ENCODE measurements at regions not wholly inside any gene's neighbourhood (a gene's known extent, or its start where the extent isn't known, plus 50 kb on each side); places are given as distances from the start of the nearest gene placed in this dataset.
"Not testable (repeated sequence)": the region's sequence is repeated elsewhere in the genome, so short reads cannot be mapped to it uniquely, and the experiment has no call there.

DNA sequence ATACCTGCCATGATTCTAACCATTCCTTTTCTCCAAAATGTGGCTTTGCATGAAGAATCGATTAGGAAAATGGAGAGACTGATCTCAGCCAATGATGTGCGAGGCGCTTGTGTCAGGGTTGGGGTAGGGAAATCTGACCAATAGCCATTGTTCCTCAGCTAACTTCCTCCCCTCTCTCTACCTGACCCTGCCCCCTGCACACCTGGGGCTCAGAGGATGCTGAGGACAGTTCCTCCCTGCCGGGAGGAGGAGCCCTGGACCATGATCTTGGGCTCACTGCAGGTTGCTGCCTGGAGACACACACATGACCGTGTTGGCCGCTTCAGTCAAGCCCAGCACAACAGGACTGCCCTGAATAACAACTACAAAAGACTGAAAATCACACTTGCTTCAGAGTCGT is 119.8 kb upstream of the SFSWAP start:
- DNase-seq: no peak

DNA sequence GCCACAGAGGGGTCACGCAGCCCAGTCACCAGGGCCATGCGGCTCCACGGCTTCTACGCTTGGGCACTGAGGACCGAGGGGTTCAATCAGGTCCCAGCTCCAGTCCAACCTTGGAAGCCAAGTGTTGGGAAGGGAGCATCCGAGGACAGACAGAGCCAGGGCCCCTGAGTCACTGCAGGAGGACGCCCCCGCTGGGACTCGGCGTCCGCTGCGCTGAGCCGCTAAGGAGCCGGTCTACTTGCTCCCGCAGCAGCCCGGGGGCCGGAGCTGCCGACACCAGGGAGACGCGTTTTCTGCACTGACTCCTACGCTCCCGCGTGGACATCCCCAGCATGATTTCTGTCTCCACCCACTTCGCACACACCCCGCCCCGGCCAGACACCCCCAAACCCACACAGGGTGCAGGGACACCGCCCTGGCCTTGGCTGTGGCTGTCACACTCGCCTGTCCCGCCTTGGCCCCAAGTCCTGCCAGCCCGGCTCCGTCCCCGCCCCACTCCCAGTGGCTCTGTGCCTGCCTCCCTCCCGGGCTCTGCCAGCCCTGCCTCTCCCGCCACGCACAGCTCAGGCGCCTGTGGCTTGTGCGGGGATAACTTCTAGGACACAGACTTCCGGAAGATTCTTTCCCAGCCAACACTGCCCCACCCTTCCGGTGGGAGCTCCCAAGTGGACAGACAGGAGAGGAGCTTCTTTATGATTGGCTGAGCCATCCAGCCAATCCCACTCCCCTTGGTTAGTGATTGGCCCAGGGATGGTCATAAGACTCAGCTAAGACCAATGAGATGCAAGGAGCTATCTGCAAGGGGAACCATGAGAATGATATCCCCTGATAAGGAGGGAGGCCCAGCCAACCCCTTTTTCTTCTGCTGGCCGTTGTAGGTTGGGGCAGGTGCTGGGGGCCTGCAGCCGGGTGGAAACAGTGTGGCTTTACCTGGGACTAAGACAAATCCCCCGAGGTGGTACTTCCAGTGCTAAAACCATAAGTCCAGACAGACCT is 118.9 kb upstream of the SFSWAP start:
- no peak for DNase-seq

DNA sequence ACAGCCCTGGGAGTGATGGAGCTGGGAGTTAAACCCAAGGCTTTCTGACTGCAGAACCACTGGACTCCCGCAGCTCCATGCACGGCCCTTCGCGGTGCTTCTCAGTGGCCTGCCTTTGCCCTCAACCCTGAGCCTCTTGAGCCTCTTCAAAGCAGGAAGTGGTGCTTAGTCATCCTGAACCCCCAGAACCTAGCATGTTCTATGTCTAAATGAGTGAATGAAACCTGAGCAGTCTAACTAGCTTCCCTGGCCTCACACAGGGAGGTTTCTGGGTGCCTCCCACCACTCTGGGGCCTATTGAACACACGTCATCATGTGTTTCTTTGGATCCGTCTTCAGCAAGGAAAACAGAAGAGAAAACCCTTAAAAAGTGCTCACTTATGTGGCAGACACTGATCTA is 117.9 kb upstream of the SFSWAP start:
- DNase-seq: no peak

DNA sequence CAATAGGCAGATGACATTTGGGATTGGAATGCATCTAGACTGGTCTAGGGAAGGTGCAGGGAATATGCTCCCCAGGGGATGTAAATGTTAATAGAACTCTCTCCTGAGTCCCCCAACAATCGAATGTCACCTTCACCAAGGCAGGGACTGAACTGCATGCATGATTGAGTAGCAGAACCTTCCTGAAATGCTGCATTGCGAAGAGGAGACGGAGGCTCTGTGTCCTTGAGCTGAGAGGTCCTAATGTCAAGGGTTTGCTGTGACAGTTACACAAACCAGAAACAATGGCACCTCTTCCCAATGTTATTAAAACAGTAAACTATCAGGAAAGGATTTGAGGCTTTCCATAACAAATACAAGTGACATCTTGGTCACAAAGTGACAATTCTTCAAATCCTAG is 117.5 kb upstream of the SFSWAP start:
- no peak for DNase-seq

DNA sequence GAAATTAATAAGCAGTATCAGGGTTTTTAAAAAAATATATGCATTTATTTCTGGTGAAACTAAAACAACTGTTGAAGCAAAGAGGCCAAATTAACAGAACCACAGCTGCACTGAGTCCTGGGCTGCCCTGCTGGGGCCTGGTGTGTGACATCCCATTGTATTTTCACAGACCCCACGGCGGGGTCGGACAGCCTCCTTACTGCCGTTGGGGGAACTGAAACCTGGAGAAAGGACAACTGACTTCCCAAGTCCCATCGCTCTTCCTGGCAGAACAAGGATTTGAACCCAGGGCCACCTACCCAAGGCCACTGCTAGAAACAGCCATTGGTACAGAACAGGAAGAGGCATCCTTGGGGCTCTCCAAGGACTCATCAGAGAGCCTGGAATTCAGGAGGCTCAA is 114.8 kb upstream of the SFSWAP start:
- no peak for DNase-seq

DNA sequence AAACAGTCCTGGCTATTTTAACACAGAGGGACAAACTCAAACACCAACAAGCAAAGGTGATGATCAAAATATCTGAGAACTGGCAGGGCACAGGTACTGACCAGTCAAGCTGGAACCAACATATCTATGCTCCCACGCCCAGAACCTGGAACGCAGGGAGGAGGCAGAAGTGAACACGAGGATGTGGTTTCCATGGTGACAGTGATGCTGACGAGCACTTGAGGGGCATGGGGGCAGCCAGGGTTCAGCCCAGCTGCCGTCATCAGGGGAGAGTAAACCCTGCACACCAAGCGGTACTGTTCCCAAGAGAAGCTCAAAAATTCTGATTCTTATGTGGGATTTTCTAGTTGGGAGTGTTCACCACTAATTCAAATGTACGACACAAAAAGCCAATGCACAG is 113.6 kb upstream of the SFSWAP start:
- no peak for DNase-seq

DNA sequence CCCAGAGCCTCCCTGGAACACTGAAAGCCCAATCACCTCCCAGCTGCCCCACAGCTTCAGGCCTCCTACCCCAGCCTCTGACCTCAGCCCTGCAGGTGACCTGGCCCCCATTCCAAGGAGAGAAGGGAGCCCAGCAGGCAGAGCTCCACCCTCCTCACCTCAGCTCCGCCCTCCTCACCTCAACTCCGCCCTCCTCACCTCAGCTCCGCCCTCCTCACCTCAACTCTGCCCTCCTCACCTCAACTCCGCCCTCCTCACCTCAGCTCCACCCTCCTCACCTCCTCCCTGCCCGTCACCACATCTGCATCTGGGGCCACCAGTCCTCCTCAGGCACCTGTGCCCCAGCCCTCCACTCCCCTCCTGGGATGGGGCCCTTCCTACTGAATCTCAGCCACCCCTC is 112.2 kb upstream of the SFSWAP start:
- DNase-seq: no peak

DNA sequence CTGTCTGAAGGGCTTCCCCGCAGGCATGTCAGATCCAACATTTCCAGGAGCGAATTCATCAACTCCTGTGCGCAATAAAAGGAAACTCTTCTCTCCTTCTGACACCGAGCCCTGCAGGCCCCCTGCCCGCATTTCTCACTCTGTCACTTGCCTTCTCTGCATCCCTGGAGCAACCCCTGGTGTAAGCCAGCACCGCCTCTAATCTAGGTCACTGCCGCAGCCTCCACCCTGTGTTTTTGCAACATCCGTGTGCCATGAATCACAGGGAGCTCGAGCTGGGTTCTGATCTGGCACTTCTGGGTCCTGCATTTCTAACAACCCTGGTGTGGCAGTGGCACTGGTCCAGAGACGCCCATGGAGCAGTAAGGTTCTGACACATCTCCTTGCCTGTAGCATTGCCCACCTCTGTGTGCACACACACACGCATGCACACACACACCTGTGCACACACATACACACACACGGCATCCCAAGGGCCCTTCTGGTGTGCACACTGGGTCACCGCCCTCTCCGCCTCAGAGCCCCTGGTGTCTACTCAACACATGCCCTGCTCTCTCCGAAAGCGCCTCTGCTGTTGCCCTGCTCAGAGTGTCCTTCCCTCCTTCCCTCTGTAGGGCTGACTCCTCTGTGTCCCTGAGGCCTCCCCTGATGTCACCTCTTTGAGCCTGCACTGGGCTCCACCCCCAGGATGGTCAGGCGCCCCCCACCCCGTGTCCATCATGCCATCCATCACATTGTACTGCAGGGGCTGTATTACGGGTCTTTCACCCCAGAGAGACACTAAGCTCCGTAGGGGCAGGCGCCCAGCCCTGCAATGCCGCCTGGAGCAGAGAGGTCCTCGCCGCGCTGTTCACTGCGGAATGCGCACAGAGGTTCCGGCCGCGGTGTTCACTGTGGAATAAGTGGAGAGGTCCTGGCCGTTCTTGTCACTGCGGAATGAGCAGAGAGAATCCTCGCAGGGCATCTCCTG is 111.4 kb upstream of the SFSWAP start:
- no peak for DNase-seq

DNA sequence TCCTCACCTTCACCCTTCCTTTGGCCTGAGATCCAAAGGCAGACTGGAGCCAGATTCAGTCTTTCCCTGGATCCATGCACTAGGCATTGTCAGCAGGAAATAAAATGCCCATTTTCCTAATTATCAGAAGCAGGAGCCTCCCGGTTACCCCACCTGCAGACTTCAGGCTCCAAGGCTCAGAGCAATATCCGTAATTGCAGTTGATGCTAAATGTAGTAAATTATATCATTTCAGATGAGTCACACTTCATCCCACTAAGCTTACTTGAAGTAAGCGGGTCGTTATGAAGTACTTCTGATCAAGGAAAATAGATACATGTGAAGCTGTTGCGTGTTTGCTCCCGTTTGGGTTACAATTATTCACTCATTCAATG is 110.7 kb upstream of the SFSWAP start:
- no peak for DNase-seq

DNA sequence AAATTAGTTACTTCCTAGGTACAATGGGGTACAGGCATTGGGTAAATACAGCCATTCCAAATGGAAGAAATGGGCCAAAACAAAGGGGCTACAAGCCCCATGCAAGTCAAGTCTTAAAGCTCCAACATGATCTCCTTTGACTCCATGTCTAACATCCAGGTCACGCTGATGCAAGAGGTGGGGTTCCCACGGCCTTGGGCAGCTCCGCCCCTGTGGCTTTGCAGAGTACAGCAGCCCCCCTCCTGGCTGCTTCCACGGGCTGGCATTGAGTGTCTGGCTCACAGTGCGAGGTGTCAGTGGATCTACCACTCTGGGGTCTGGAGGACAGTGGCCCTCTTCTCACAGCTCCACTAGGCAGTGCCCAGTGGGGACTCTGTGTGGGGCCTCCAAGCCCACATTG is 109.4 kb upstream of the SFSWAP start:
- not testable (repeated sequence) for DNase-seq

DNA sequence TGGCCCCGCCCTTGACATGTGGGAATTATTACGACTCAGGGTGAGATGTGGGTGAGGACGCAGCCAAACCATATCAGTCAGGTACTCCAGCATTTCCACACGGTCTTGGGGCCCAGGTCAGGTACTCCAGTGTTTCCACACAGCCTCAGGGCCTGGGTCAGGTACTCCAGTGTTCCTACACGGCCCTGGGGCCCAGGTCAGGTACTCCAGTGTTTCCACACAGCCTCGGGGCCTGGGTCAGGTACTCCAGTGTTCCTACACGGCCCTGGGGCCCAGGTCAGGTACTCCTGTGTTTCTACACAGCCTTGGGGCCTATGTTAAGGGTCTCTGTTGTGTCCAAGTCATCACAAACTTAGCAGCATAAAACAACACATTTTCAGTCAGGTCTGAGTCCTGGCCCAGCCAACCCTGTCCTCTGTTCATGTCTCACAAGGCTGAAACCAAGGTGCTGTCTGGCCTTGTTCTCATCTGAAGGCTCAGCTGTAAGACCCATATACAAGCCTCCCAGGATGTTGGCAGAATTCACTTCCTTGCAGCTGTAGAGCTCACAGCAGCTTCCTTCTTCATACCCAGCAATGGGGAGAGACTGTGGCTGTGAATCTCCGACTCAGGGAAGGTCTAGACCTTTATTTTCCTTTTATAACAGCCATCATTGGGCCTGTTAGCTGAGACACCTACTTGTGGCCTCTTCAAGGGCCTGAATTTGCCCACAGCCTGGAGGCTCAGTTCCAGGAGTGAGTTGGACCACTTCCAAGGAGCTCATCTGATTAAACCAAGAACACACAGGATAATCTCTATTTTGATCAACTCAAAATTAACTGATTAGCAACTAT is 107.6 kb upstream of the SFSWAP start:
- no peak for DNase-seq

DNA sequence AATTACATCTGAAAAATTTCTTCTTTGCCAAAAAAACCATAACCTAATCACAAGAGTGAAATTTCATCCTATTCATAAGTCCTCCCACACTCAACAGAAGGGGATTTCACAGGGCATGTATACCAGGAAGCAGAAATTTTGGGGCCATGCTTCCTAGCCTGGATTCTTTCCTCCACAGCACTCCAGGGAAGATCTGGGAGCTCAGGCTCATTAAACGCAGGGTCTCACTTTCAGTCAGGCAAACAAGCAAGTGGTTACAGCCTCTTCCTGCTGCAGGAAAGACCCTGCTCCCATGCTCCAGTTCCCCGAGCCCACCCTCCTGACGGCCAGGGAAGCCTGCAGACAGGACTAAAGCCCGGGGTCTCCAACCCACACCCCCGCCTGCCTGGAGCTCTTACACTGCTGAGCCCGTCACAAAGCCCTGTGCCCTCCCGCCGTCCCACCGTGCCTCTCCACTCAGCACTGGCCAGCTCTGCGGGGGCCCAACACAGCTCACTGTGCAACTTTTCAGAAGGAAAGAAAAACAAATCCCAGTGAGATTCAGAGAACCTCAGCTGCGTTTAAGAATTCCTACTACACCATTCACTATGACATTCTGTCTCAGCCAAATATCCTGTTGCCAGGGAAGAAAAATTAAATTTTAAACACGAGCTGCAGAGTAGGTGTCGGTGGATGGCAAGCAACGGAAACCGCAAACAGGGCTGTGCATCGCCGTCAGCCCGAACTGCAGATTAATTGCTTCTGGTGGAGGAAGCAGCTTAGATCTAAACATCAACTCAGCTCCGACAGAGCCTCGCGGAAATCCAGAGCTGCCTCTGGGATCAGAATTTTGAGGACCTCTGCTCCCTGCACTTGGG is 106.7 kb upstream of the SFSWAP start:
- DNase-seq: peak in 3 of 56 donors; percentile 19 to 29 (median 20)

DNA sequence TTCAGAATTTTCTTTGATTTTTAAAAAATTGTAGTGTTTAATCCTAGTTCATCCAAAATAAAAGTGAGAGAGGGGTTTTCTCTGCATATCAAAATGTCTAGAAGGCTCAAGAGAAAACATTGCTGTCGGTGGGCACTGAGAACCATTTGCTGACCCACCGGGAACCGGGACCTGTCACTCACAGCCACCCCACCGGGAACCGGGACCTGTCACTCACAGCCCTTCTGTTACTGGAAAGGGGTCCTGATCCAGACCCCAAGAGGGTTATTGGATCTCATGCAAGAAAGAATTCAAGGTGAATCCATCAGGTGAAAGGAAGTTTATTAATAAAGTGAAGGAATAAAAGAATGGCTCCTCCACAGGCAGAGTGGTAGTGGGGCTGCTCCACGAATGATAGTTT is 106.0 kb upstream of the SFSWAP start:
- no peak for DNase-seq

DNA sequence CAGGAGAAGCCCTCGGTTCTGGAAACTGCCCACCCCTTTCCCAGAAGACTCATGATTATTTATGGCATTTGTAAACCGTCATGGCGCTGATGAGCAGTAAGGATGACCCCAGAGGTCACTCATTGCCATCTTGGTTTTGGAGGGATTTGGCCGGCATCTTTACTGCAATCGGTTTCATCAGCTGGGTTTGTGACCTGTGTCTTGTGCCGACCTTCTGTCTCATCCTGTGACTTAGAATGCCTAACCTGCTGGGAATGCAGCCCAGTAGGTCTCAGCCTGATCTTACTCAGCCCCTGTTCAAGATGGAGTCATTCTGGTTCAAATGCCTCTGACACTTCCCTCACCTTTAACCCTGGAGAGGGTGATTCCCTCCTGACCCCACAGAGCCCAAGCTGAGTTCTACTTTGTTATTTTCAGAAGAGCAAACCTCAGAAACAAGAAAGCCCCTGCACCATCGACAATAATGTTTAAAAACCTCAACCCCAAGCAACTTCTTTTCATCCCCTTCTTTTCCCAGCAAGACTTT is 105.5 kb upstream of the SFSWAP start:
- DNase-seq: no peak

DNA sequence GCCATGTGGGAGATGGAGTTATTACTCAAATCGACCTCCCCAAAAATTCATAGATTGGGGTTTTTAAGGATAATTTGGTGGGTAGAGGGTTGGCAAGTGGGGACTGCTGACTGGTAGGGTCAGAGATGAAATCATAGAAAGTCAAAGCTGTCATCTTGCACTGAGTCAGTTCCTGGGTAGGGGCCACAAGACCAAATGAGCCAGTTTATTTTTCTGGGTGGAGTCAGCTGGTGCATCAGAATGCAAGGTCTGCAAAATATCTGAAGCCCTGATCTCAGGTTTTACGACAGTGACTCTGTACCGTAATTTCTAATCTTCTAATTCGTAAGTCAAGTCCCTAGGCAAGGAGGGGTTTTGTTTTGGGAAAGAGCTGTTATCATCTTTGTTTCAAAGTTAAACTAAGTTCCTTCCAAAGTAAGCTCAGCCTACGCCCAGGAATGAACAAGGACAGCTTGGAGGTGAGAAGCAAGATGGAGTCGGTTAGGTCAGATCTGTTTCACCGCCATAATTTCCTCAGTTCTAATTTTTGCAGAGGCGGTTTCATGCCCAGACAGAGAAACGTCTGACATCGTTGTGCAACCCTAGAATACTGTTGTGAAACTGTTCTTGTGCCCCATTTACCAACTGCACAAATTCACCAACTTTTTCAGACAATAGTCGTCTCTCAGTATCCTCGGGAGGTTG is 104.5 kb upstream of the SFSWAP start:
- no peak for DNase-seq

DNA sequence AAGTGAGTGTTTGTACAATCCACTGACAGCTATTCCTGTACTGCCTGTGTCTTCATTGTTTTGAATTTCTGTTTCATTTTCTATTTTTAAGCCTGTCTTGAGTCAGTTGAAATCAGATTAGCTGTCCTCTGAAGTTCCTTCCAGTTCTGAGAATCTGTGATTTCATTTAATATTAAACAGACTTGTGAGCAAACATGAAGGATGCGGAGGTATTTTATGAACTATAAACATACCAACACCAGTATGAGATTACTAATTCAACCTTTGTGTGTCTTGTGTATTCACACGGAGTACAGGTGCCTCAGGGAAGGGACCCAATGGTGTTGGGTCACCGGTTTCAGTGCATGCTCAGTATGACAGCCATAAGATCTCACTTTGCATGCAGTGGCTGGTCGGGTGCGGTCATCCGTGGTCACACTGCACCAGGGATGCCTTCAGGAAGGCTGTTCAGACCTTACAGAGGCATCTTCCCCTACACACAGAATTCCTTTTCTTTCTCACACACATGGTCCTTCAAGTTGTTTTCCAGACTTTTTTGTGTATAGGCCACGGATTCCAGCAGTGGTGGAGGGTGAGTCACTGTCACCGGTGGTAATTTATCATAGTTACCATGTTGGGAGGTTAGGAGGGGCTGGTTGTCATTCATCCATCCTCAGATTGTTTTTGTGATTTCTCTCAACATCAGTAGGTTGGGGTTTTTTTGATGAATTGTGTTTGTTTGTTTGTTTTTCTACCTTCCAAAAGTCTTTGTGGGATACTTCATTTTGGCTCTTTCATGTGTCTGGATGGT is 103.0 kb upstream of the SFSWAP start:
- no peak for DNase-seq

DNA sequence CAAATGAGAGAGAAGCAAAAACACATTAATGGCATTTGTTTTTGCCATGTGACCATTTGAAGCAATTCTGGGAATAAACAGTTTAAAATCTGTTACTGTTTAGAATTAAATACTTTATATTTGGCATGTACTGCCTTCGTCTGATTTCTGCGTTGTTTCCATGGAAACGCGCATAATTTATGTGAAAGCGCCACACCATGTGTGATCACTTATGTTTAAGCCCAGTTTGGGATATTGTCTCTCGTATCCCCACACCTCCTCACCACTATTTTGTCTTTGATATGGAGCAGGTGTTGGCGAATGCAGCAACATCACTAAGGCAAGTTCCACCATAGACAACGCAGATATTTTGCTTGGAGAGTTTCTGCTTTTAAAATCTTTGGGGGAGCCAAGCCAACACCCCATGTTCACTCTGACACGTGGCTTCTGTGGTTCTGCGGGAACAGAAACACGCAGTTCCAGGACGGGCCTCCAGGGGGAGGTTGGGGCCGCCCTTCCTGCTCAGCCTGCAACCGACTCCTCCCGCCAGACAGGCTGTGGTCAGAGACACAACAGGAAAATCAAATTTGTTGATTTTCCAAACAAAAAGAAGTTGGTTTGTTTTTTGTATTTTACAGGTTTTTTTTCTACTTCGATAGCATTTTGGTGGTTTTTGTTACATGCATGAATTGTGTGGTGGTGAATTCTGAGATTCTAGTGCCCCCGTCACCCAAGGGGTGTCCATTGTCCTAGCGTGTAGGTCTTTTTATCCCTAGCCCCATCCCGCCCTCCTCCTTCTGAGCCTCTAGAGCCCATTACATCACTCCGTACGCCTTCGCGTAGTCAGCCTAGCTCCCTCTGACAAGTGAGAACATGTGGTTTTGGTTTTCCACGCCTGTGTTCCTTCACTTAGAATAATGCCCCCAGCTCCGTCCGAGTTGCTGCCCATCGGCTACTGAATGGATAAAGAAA is 101.9 kb upstream of the SFSWAP start:
- peak in 53 of 56 donors; percentile 26 to 89 (median 66) for DNase-seq
